Mucosa of descending colon (tissue), 3 donors: ENCODE measurements at regions not wholly inside any gene's neighbourhood (a gene's known extent, or its start where the extent isn't known, plus 50 kb on each side); places are given as distances from the start of the nearest gene placed in this dataset.

Source experiments
- ATAC-seq: fragments of 200-7000 bp; cut with Tn5 transposase; one replicate; pipeline ENCODE4 v1.9.1; 2020; ENCODE audit warnings: mild to moderate bottlenecking, moderate library complexity
- DNase-seq, 3 donors: peaks; one replicate each; pipeline ENCODE4 v3.0.0-alpha.2; 2020
- H3K36me3 ChIP-seq: fragments of 200-600 bp; one replicate; pipeline ENCODE4 v1.8.0; 2021; ENCODE audit warnings: low read depth, mild to moderate bottlenecking
- H3K4me1 ChIP-seq: fragments of 200-600 bp; one replicate; pipeline ENCODE4 v1.8.0; 2021; ENCODE audit warnings: low read depth, mild to moderate bottlenecking
- H3K4me3 ChIP-seq: fragments of 200-600 bp; one replicate; pipeline ENCODE4 v1.8.0; 2021; ENCODE audit warnings: mild to moderate bottlenecking
- H3K9me3 ChIP-seq: fragments of 200-600 bp; one replicate; pipeline ENCODE4 v1.8.0; 2021; ENCODE audit warnings: mild to moderate bottlenecking
- intact Hi-C, 2 donors: fragments of 100-400 bp; cut with DNase I in 1 of 2; cut with micrococcal nuclease in 1 of 2; formaldehyde crosslinking; loops; one replicate each; pipeline versions ENCODE4 v1.11.0 to v1.11.1; 2022; cut with DNase I, micrococcal nuclease
- TF ChIP-seq, protein P1 (sequence below): fragments of 200-600 bp; IDR thresholded peaks from one replicate; pipeline ENCODE4 v1.8.0; 2022; ENCODE audit warnings: antibody characterized with exemption, mild to moderate bottlenecking
- donor health status: DM: no; HTN: no; CAD: no; lungs with moderate emphysema.
- donor health status: DM: no; HTN: no; CAD: no.
- donor health status: DM: no; HTN: yes; CAD: no.

DNA sequence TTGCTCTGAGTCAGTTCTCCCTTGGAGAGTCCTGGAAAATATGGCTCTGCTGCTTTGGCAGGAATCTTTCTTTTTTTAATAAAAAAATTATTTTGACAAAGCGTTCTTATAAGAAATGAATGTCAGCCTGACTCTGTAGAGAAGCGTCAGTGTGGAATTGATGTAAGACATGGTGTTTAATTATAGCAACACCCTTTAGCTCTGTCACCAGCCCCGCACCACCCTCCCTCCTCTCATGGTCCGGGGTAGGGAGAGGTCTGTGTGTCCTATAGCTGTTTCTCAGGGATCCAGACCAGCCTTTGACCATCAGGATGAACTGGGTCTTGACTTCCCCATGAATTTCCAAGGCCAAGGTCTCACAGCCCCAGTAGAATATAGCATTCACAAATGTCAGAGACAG, 120.6 kb downstream of the CHST1 start:
- ATAC-seq (no peak), DNase-seq (no peak)
- TF ChIP-seq, protein P1, sequence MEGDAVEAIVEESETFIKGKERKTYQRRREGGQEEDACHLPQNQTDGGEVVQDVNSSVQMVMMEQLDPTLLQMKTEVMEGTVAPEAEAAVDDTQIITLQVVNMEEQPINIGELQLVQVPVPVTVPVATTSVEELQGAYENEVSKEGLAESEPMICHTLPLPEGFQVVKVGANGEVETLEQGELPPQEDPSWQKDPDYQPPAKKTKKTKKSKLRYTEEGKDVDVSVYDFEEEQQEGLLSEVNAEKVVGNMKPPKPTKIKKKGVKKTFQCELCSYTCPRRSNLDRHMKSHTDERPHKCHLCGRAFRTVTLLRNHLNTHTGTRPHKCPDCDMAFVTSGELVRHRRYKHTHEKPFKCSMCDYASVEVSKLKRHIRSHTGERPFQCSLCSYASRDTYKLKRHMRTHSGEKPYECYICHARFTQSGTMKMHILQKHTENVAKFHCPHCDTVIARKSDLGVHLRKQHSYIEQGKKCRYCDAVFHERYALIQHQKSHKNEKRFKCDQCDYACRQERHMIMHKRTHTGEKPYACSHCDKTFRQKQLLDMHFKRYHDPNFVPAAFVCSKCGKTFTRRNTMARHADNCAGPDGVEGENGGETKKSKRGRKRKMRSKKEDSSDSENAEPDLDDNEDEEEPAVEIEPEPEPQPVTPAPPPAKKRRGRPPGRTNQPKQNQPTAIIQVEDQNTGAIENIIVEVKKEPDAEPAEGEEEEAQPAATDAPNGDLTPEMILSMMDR = no peak
- no peaks in the 10 kb centered on the region for H3K36me3 ChIP-seq
- no peaks in the 10 kb centered on the region for H3K9me3 ChIP-seq
- H3K4me3 ChIP-seq = no peak overlapping the region
- H3K4me1 ChIP-seq = no peaks in the 10 kb centered on the region
- intact Hi-C loops = no loop called here

DNA sequence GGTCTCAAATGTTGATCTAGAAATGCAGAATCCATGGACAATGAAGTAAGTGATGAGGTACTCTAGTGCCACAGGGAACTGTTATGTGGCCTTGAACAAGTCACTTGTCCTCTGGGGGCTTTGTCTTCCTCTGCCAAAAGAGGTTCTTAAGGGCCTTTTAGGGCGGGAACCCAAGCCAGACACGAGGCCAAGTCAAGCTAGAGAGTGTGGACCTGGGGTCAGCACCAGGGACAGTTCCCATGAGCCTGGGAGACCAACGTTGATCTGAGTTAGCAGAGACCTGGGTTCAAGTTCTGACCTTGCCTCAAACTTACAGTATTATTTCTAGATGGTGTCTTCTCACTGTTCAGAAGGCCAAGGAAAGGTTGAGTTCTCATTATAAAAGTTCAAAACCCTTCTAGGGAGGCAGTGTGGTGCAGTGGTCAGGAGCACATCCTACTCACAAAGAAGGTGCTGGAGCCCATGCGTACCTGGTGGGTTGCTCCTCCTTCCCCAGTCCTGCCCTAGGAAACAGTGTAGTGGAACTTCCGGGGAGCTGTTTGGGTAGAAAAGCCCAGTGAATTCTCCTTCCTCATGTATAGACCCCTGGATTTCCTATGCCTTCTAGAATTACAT, 121.5 kb downstream of the CHST1 start:
- TF ChIP-seq, protein P1 = no peak
- DNase-seq = no peak
- H3K9me3 ChIP-seq = no peaks in the 10 kb centered on the region
- H3K4me3 ChIP-seq = no peak overlapping the region
- no peak for ATAC-seq
- H3K4me1 ChIP-seq = no peaks in the 10 kb centered on the region
- intact Hi-C loops = no loop called here
- no peaks in the 10 kb centered on the region for H3K36me3 ChIP-seq

DNA sequence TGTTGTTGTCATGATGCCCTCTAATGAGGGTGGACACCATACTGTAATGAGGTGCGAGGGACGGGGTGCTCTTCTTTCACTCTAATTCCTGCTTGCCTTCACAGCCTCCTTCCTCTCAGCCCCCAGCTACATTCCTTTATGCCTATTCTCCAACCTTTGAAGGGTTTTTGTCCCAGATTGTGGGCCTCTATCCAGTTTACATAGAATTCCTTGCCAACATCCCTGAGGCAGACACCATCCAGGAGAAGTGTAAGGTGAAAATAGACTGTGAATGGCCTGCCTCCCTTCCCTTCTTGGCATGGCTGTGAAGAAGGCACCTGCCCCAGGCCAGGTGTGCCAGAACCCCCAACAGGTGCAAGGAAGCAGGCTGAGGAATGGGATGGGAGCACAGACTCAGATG, 122.3 kb downstream of the CHST1 start:
- intact Hi-C loops = no loop called here
- ATAC-seq = no peak
- no peaks in the 10 kb centered on the region for H3K36me3 ChIP-seq
- TF ChIP-seq, protein P1 = no peak
- no peak for DNase-seq
- H3K9me3 ChIP-seq = no peaks in the 10 kb centered on the region
- H3K4me3 ChIP-seq = no peak overlapping the region
- H3K4me1 ChIP-seq = no peaks in the 10 kb centered on the region

DNA sequence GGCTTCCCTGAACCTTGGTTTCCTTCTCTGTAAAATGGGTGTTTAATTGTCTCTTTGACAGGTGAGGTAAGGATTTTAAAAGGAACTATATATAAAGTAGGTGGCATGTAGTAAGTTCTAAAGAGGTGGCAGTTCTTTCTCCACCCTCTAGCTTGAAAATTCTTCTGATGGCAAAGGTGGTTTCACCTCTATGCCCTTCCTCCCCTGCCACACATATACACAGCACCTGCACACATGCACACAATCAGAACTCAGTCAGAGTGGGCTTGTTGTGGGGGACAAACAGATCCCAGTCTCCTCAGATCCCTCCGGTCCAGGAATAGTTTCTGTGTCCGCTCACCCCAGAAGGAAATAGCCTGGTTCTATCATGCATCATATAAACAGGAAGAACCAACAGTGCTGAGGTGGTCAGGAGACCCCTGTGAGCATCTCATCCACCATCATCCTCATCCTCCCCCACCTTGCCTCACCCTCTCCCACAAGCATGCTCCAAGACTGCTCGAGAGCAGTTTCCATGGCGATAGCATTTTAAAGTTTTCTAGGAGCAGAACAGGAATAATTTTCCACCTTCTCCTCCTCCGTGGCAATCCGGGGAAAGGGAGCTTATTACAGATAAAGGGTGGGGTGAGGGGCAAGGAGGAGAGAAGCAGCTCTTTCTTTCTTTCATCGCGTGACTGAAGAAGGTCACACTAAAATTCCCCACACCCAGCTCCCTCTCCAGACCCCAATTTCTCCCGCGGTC, 123.6 kb downstream of the CHST1 start:
- DNase-seq (no peak), ATAC-seq (no peak)
- Histone ChIP-seq H3K4me1 (no peaks in the 10 kb centered on the region), H3K9me3 (no peaks in the 10 kb centered on the region), H3K36me3 (no peaks in the 10 kb centered on the region), H3K4me3 (no peak overlapping the region)
- TF ChIP-seq, protein P1 = no peak
- intact Hi-C loops = no loop called here

DNA sequence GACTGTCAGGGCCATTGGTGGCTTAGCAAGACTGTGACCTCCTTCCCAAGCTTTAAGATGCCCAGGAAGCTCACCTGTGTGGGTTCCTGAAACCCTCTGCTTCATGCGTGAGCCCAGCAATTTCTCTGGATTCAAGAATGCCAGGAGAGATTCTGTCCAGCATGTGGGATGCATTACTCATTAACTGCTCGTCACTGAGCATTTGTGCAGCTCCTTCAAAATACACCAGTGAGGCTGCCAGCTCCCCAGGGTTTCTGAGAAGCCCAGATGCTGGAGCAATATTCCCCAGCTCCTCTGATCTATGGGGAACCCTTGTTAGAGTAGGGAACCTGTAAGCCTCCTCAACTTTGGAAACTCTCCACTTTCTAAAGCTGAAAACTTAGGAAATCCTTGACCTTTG, 126.5 kb downstream of the CHST1 start:
- Histone ChIP-seq H3K4me1 (no peaks in the 10 kb centered on the region), H3K4me3 (no peak overlapping the region), H3K9me3 (no peaks in the 10 kb centered on the region), H3K36me3 (no peaks in the 10 kb centered on the region)
- intact Hi-C loops = no loop called here
- TF ChIP-seq, protein P1 = no peak
- ATAC-seq (no peak), DNase-seq (no peak)
